Sigmoid colon (tissue), 6 donors: ENCODE measurements at regions not wholly inside any gene's neighbourhood (a gene's known extent, or its start where the extent isn't known, plus 50 kb on each side); places are given as distances from the start of the nearest gene placed in this dataset.

Source experiments
- DNase-seq: peaks from one replicate; pipeline ENCODE4 v3.0.0-alpha.2; 2019
- H3K27ac ChIP-seq, 4 donors: fragments of 200-600 bp; sonication (generic); one replicate each; pipeline ENCODE4 v1.5.1; 2016 to 2019; ENCODE audit warnings: mild to moderate bottlenecking in 1 of 4
- H3K27me3 ChIP-seq, 3 donors: fragments of 200-600 bp; sonication (generic); one replicate each; pipeline ENCODE4 v1.5.1; 2019; ENCODE audit warnings: mild to moderate bottlenecking in 1 of 3
- H3K36me3 ChIP-seq, 4 donors: fragments of 200-600 bp; sonication (generic); one replicate each; pipeline ENCODE4 v1.5.1; 2016 to 2019
- H3K4me1 ChIP-seq, 4 donors: fragments of 200-600 bp; sonication (generic); one replicate each; pipeline ENCODE4 v1.5.1; 2017 to 2019
- H3K4me3 ChIP-seq, 4 donors: fragments of 200-600 bp; sonication (generic); one replicate each; pipeline ENCODE4 v1.5.1; 2017 to 2019; ENCODE audit warnings: mild to moderate bottlenecking in 2 of 4, moderate library complexity in 1 of 4
- H3K9me3 ChIP-seq, 4 donors: fragments of 200-600 bp in 3 of 4; sonication (generic) in 3 of 4; one replicate each; pipeline versions ENCODE4 v1.5.1 to v1.6.1; 2013 to 2019
- EP300 ChIP-seq, 4 donors: sonication (generic); formaldehyde crosslinking; IDR thresholded peaks; one replicate each; pipeline ENCODE4 v1.6.1; 2017; ENCODE audit warnings: antibody characterized with exemption in 4 of 4
- POLR2A ChIP-seq, 2 donors: fragments of 450-650 bp; IDR thresholded peaks; one replicate each; pipeline ENCODE4 v1.6.1; 2016; ENCODE audit warnings: antibody characterized with exemption in 2 of 2, mild to moderate bottlenecking in 2 of 2, moderate library complexity in 2 of 2
- POLR2AphosphoS5 ChIP-seq, 4 donors: sonication (generic); formaldehyde crosslinking; IDR thresholded peaks; one replicate each; pipeline ENCODE4 v1.6.1; 2017; ENCODE audit warnings: antibody characterized with exemption in 4 of 4
- WGBS, 2 donors: extraction: QIAGEN DNeasy Blood & Tissue Kit; methylation state at CpG; one replicate each; pipeline ENCODE4 v1.1.7; 2013; 5-methylcytosine and 5-hydroxymethylcytosine counted together
- intact Hi-C: fragments of 100-400 bp; cut with DNase I; formaldehyde crosslinking; loops from one replicate; pipeline ENCODE4 v1.15.1; 2023
- TF ChIP-seq, protein P1 (sequence below), 4 experiments: fragments of 450-650 bp in 3 of 4; fragments of 200-600 bp in 1 of 4; IDR thresholded peaks; one replicate each; pipeline ENCODE4 v1.5.1; 2016 to 2019; ENCODE audit warnings: antibody characterized with exemption in 4 of 4, mild to moderate bottlenecking in 3 of 4, moderate library complexity in 2 of 4
- donor health status: healthy with polysubstance abuse.
- donor health status: healthy.

DNA sequence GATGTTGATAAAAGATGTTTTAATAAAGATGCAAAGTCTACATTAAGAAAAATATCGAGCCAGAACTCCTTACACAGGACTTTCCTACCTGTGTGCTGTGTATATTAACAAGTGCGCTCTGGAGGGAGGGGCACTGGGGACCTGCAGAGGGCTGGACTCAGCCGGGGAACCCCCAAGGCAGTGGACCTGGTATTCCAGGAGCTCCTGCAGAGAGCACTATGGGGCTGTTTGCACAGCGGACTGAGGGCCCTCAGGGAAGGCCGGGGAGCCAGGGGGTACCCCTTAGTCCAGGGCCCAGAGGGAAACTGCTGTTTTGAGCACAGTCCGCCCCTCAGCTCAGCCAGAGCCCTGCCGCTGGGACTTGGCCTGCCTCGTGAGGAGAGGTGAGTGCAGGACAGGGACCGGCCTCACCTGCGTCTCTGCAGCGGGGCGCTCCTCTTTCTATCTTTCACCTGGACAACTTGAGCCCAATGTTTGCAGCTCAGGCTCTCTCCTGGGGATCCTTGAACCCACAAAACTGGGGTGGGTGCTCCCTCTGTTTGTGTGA is 168.4 kb downstream of the ARL4C start:
- Histone ChIP-seq H3K4me1 (no peaks in the 10 kb centered on the region), H3K9me3 (no peaks in the 10 kb centered on the region), H3K27me3 (no peaks in the 10 kb centered on the region), H3K36me3 (no peaks in the 10 kb centered on the region), H3K27ac (no peak overlapping the region), H3K4me3 (no peak overlapping the region)
- WGBS, 2 donors = 93 to 94% methylated on average over 12 of the region's 12 CpGs
- no peak for TF ChIP-seq EP300 (IDR thresholded peaks at IDR 0.05)
- TF ChIP-seq POLR2A (IDR thresholded peaks at IDR 0.05) = no peak
- TF ChIP-seq POLR2AphosphoS5 (IDR thresholded peaks at IDR 0.05) = no peak
- TF ChIP-seq, protein P1, sequence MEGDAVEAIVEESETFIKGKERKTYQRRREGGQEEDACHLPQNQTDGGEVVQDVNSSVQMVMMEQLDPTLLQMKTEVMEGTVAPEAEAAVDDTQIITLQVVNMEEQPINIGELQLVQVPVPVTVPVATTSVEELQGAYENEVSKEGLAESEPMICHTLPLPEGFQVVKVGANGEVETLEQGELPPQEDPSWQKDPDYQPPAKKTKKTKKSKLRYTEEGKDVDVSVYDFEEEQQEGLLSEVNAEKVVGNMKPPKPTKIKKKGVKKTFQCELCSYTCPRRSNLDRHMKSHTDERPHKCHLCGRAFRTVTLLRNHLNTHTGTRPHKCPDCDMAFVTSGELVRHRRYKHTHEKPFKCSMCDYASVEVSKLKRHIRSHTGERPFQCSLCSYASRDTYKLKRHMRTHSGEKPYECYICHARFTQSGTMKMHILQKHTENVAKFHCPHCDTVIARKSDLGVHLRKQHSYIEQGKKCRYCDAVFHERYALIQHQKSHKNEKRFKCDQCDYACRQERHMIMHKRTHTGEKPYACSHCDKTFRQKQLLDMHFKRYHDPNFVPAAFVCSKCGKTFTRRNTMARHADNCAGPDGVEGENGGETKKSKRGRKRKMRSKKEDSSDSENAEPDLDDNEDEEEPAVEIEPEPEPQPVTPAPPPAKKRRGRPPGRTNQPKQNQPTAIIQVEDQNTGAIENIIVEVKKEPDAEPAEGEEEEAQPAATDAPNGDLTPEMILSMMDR (IDR thresholded peaks at IDR 0.05) = no peak
- intact Hi-C loops = no loop called here
- no peak for DNase-seq

DNA sequence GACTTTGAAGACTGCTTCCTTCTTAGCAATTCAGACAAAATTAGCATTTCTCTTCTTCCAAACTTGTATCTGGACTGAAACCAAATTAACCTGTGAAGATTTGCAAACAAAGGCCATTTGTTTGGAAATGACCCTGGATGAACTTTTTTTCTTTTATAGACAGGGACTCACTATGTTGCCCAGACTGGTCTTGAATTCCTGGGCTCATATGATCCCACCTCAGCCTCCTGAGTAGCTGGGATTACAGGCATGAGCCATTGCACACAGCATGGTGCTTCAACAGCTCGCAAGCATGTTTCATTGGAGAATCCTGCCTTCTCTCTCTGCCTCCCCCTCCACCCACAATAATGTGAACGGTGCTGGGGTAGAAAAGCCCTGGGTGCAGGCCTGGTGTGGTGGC is 170.2 kb downstream of the ARL4C start:
- no peaks in the 10 kb centered on the region for H3K4me1 ChIP-seq
- intact Hi-C loops = no loop called here
- WGBS, 2 donors = 93% methylated on average over 2 of the region's 2 CpGs
- no peak for DNase-seq
- H3K9me3 ChIP-seq = no peaks in the 10 kb centered on the region
- H3K36me3 ChIP-seq = no peaks in the 10 kb centered on the region
- no peak overlapping the region for H3K27ac ChIP-seq
- no peak for TF ChIP-seq POLR2AphosphoS5 (IDR thresholded peaks at IDR 0.05)
- TF ChIP-seq, protein P1 (IDR thresholded peaks at IDR 0.05) = no peak
- TF ChIP-seq POLR2A (IDR thresholded peaks at IDR 0.05) = no peak
- no peak for TF ChIP-seq EP300 (IDR thresholded peaks at IDR 0.05)
- no peaks in the 10 kb centered on the region for H3K27me3 ChIP-seq
- no peak overlapping the region for H3K4me3 ChIP-seq

DNA sequence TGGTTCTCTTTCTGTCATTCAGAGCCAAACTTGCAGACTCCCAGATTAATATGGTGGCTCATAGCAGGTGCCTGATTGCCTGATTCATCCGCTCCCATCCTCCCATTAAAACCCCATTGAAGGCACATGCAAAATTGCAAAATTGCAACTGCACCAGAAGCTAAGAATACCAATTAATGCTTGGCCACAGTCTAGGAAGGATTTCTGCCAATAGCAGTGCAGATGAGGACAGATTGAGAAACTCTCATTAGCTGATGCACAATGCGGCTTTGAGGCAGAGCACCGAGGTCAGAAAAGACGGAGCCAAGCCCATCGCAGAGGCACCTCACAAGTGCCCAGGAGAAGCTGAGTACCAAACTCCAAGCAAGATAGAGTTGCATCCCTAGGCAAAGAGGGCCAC is 172.8 kb downstream of the ARL4C start:
- DNase-seq = no peak
- Histone ChIP-seq H3K27ac (no peak overlapping the region), H3K4me1 (no peaks in the 10 kb centered on the region), H3K4me3 (no peak overlapping the region), H3K9me3 (no peaks in the 10 kb centered on the region), H3K27me3 (no peaks in the 10 kb centered on the region), H3K36me3 (no peaks in the 10 kb centered on the region)
- WGBS, 2 donors = 86 to 92% methylated on average over 5 of the region's 5 CpGs
- intact Hi-C loops = no loop called here
- TF ChIP-seq, protein P1 (IDR thresholded peaks at IDR 0.05) = no peak
- TF ChIP-seq POLR2A (IDR thresholded peaks at IDR 0.05) (no peak), POLR2AphosphoS5 (IDR thresholded peaks at IDR 0.05) (peak in 1 of 4 donors; percentile 6), EP300 (IDR thresholded peaks at IDR 0.05) (no peak)

DNA sequence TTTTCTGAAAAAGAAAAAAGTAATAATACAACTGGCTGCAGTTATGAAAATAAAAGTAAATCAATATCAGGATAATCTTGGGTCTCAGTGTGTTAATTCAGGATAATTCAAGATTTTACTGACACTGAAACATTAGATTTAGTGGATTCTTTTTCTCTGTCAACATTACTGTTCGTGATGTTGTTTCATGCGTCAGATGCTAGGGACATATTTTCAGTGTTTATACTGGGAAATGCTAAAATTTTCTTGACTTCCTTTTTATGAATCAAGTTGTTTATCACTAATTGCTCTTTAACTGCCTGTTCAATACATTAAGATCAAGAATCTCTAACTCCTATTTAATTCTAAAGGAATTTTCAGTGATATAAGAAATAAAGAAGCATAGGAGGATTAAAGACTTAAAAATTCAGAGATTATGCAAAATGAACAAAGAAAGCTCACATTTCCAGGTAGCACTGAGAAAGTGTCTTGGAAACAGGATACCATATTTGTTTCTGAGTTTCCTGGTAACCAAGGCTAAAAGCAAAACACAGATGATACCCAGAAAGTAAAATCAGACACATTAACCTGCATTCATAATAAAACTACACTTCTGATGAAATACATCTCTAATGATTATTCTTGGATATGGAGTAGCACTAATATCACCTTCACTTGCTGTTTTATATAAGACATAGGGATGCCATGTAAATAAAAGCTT is 174.0 kb downstream of the ARL4C start:
- intact Hi-C loops = no loop called here
- H3K27ac ChIP-seq = no peak overlapping the region
- WGBS, 2 donors = 71 to 84% methylated on average over 2 of the region's 2 CpGs
- H3K4me1 ChIP-seq = no peaks in the 10 kb centered on the region
- no peaks in the 10 kb centered on the region for H3K9me3 ChIP-seq
- H3K36me3 ChIP-seq = no peaks in the 10 kb centered on the region
- no peak overlapping the region for H3K4me3 ChIP-seq
- no peaks in the 10 kb centered on the region for H3K27me3 ChIP-seq
- no peak for DNase-seq
- TF ChIP-seq POLR2AphosphoS5 (IDR thresholded peaks at IDR 0.05) = no peak
- TF ChIP-seq, protein P1 (IDR thresholded peaks at IDR 0.05) = no peak
- TF ChIP-seq POLR2A (IDR thresholded peaks at IDR 0.05) = no peak
- no peak for TF ChIP-seq EP300 (IDR thresholded peaks at IDR 0.05)
